Smooth muscle cell (in vitro differentiated cells): ENCODE measurements at regions not wholly inside any gene's neighbourhood (a gene's known extent, or its start where the extent isn't known, plus 50 kb on each side); places are given as distances from the start of the nearest gene placed in this dataset.
A peak's percentile ranks its signal among the peaks of the same experiment; 100 is the strongest.
"Not testable (repeated sequence)": the region's sequence is repeated elsewhere in the genome, so short reads cannot be mapped to it uniquely, and the experiment has no call there.

Source experiments
- DNase-seq: peaks from one replicate; lab custom pipeline; 2025; ENCODE audit not compliant: unreplicated experiment; lab: John Stamatoyannopoulos, UW
- H2AFZ ChIP-seq: fragments of 200-600 bp; sonication (generic); 2 replicates; pipeline ENCODE4 v1.6.0; 2016; ENCODE audit warnings: antibody characterized with exemption, low read depth, mild to moderate bottlenecking
- H3F3A ChIP-seq: fragments of 200-600 bp; sonication (generic); 2 replicates; pipeline ENCODE4 v1.6.0; 2017; ENCODE audit warnings: antibody characterized with exemption, low read depth
- H3K27ac ChIP-seq: fragments of 200-600 bp; sonication (generic); 2 replicates; pipeline ENCODE4 v1.5.1; 2016; ENCODE audit warnings: low read depth, mild to moderate bottlenecking
- H3K27me3 ChIP-seq: fragments of 200-600 bp; sonication (generic); 2 replicates; pipeline ENCODE4 v1.6.1; 2016; ENCODE audit warnings: low read depth, mild to moderate bottlenecking
- H3K36me3 ChIP-seq: fragments of 200-600 bp; sonication (generic); 2 replicates; pipeline ENCODE4 v1.5.1; 2016; ENCODE audit warnings: low read depth
- H3K4me1 ChIP-seq: fragments of 200-600 bp; sonication (generic); 2 replicates; pipeline ENCODE4 v1.5.1; 2016; ENCODE audit warnings: low read depth
- H3K4me2 ChIP-seq: fragments of 200-600 bp; sonication (generic); 2 replicates; pipeline ENCODE4 v1.6.0; 2016; ENCODE audit warnings: mild to moderate bottlenecking
- H3K4me3 ChIP-seq: fragments of 200-600 bp; sonication (generic); 2 replicates; pipeline ENCODE4 v1.5.1; 2016; ENCODE audit warnings: mild to moderate bottlenecking
- H3K79me2 ChIP-seq: fragments of 200-600 bp; sonication (generic); 2 replicates; pipeline ENCODE4 v1.6.0; 2016; ENCODE audit warnings: low read depth, mild to moderate bottlenecking
- H3K9ac ChIP-seq: fragments of 200-600 bp; sonication (generic); 2 replicates; pipeline ENCODE4 v1.6.0; 2016; ENCODE audit warnings: low read depth
- H3K9me3 ChIP-seq: fragments of 200-600 bp; sonication (generic); replicated peaks from 2 replicates; pipeline ENCODE4 v1.5.1; 2016; ENCODE audit warnings: low read depth
- H4K20me1 ChIP-seq: fragments of 200-600 bp; sonication (generic); 2 replicates; pipeline ENCODE4 v1.6.0; 2016; ENCODE audit warnings: low read depth
- CTCF ChIP-seq: fragments of 200-600 bp; sonication (generic); IDR thresholded peaks from 2 replicates; pipeline ENCODE4 v1.5.1; 2017; ENCODE audit warnings: borderline replicate concordance, mild to moderate bottlenecking, antibody characterized with exemption; ENCODE audit not compliant: insufficient read depth, poor library complexity, severe bottlenecking
- WGBS: methylation state at CpG from one replicate; pipeline ENCODE4 v1.1.7; 2016; ENCODE audit warnings: low lambda C conversion rate; 5-methylcytosine and 5-hydroxymethylcytosine counted together

- Histone ChIP-seq H3K27ac (no peak overlapping the region), H3K79me2 (no peaks in the 10 kb centered on the region), H3K9me3 (no peaks in the 10 kb centered on the region), H4K20me1 (no peaks in the 10 kb centered on the region), H3K9ac (no peak overlapping the region), H3F3A (peaks cover 10% of the 10 kb centered on the region), H3K4me2 (no peak overlapping the region), H3K36me3 (no peaks in the 10 kb centered on the region), H2AFZ (no peak overlapping the region), H3K27me3 (no peaks in the 10 kb centered on the region), H3K4me1 (peaks cover 7% of the 10 kb centered on the region), H3K4me3 (no peak overlapping the region)
- no peak for DNase-seq
- 97% methylated on average over 2 of the region's 2 CpGs for WGBS
- no peak for TF ChIP-seq CTCF
Measured at GRCh38 chr3:110423276-110423675, 648.3 kb upstream of the NECTIN3 start.

GRCh38 chr3:110430146-110430545 lies 641.5 kb upstream of the NECTIN3 start:
- Histone ChIP-seq H3F3A (no peaks in the 10 kb centered on the region), H3K4me1 (no peaks in the 10 kb centered on the region), H3K4me2 (no peak overlapping the region), H4K20me1 (no peaks in the 10 kb centered on the region), H3K9ac (no peak overlapping the region), H3K36me3 (no peaks in the 10 kb centered on the region), H3K27ac (no peak overlapping the region), H2AFZ (peak overlapping the region; percentile 7), H3K79me2 (no peaks in the 10 kb centered on the region), H3K27me3 (no peaks in the 10 kb centered on the region), H3K4me3 (no peak overlapping the region), H3K9me3 (no peaks in the 10 kb centered on the region)
- TF ChIP-seq CTCF: no peak
- DNase-seq: no peak
- WGBS: 77% methylated on average over 1 of the region's 1 CpG

- no peaks in the 10 kb centered on the region for H3K36me3 ChIP-seq
- H3K9me3 ChIP-seq: no peaks in the 10 kb centered on the region
- H3K4me3 ChIP-seq: no peak overlapping the region
- no peak overlapping the region for H3K4me2 ChIP-seq
- no peaks in the 10 kb centered on the region for H3K27me3 ChIP-seq
- no peak overlapping the region for H3K9ac ChIP-seq
- H4K20me1 ChIP-seq: no peaks in the 10 kb centered on the region
- 83% methylated on average over 3 of the region's 3 CpGs for whole genome bisulfite sequencing
- no peak for TF ChIP-seq CTCF
- peak overlapping the region; percentile 4 for H2AFZ ChIP-seq
- H3F3A ChIP-seq: no peaks in the 10 kb centered on the region
- H3K27ac ChIP-seq: no peak overlapping the region
- H3K79me2 ChIP-seq: no peaks in the 10 kb centered on the region
- no peak for DNase-seq
- H3K4me1 ChIP-seq: no peaks in the 10 kb centered on the region
Measured at GRCh38 chr3:110436209-110436608, 635.4 kb upstream of the NECTIN3 start.

- H3K9ac ChIP-seq, H2AFZ ChIP-seq, H3K27me3 ChIP-seq, H3F3A ChIP-seq, H3K27ac ChIP-seq, H3K9me3 ChIP-seq, H4K20me1 ChIP-seq, H3K4me3 ChIP-seq, H3K4me2 ChIP-seq, H3K36me3 ChIP-seq, DNase-seq, H3K79me2 ChIP-seq, H3K4me1 ChIP-seq: not testable (repeated sequence)
- WGBS: 87% methylated on average over 30 of the region's 30 CpGs
Measured at GRCh38 chr3:110440066-110440653, 631.5 kb upstream of the NECTIN3 start.
